ENCODE measurements at regions not wholly inside any gene's neighbourhood (a gene's known extent, or its start where the extent isn't known, plus 50 kb on each side); places are given as distances from the start of the nearest gene placed in this dataset.
"Not testable (repeated sequence)": the region's sequence is repeated elsewhere in the genome, so short reads cannot be mapped to it uniquely, and the experiment has no call there.

GRCh38 chr12:85626784-85627171 is 209.4 kb downstream of the RASSF9 start:
- DNase-seq (ENCODE audit: low read depth in 2 of 3, low spot score in 1 of 3): no peak

- DNase-seq (ENCODE audit: low read depth in 2 of 3, low spot score in 1 of 3): no peak
These were observed 208.6 kb downstream of the RASSF9 start for GRCh38 chr12:85627584-85627983.

- DNase-seq (ENCODE audit: low read depth in 2 of 3, low spot score in 1 of 3): not testable (repeated sequence)
These were observed 207.6 kb downstream of the RASSF9 start for GRCh38 chr12:85628562-85628961.

- DNase-seq (ENCODE audit: low read depth in 2 of 3, low spot score in 1 of 3): no peak
These were observed 205.4 kb downstream of the RASSF9 start for GRCh38 chr12:85630851-85631250.

GRCh38 chr12:85632390-85632789 is 203.8 kb downstream of the RASSF9 start:
- no peak for DNase-seq (ENCODE audit: low read depth in 2 of 3, low spot score in 1 of 3)

GRCh38 chr12:85633491-85633890 is 202.7 kb downstream of the RASSF9 start:
- DNase-seq (ENCODE audit: low read depth in 2 of 3, low spot score in 1 of 3): no peak

GRCh38 chr12:85639834-85640233 is 196.4 kb downstream of the RASSF9 start:
- no peak for DNase-seq (ENCODE audit: low read depth in 2 of 3, low spot score in 1 of 3)

- DNase-seq (ENCODE audit: low read depth in 2 of 3, low spot score in 1 of 3): no peak
These were observed 194.4 kb downstream of the RASSF9 start for GRCh38 chr12:85641796-85642195.

- no peak for DNase-seq (ENCODE audit: low read depth in 2 of 3, low spot score in 1 of 3)
These were observed 193.9 kb downstream of the RASSF9 start for GRCh38 chr12:85642288-85642687.

GRCh38 chr12:85642808-85643207 is 193.4 kb downstream of the RASSF9 start:
- no peak for DNase-seq (ENCODE audit: low read depth in 2 of 3, low spot score in 1 of 3)

- DNase-seq (ENCODE audit: low read depth in 2 of 3, low spot score in 1 of 3): no peak
These were observed 191.7 kb downstream of the RASSF9 start for GRCh38 chr12:85644508-85644907.

- DNase-seq (ENCODE audit: low read depth in 2 of 3, low spot score in 1 of 3): no peak
These were observed 182.3 kb downstream of the RASSF9 start for GRCh38 chr12:85653731-85654455.

- DNase-seq (ENCODE audit: low read depth in 2 of 3, low spot score in 1 of 3): no peak
These were observed 181.8 kb downstream of the RASSF9 start for GRCh38 chr12:85654456-85654840.

GRCh38 chr12:85656561-85656960 is 179.6 kb downstream of the RASSF9 start:
- DNase-seq (ENCODE audit: low read depth in 2 of 3, low spot score in 1 of 3): no peak

- DNase-seq (ENCODE audit: low read depth in 2 of 3, low spot score in 1 of 3): no peak
These were observed 179.0 kb downstream of the RASSF9 start for GRCh38 chr12:85657251-85657650.

- no peak for DNase-seq (ENCODE audit: low read depth in 2 of 3, low spot score in 1 of 3)
These were observed 178.2 kb downstream of the RASSF9 start for GRCh38 chr12:85657836-85658630.

GRCh38 chr12:85659754-85660530 is 176.3 kb downstream of the RASSF9 start:
- no peak for DNase-seq (ENCODE audit: low read depth in 2 of 3, low spot score in 1 of 3)

GRCh38 chr12:85661461-85662206 is 174.6 kb downstream of the RASSF9 start:
- DNase-seq (ENCODE audit: low read depth in 2 of 3, low spot score in 1 of 3): no peak

- DNase-seq (ENCODE audit: low read depth in 2 of 3, low spot score in 1 of 3): no peak
These were observed 174.0 kb downstream of the RASSF9 start for GRCh38 chr12:85662207-85662602.

- no peak for DNase-seq (ENCODE audit: low read depth in 2 of 3, low spot score in 1 of 3)
These were observed 172.6 kb downstream of the RASSF9 start for GRCh38 chr12:85663631-85664030.

GRCh38 chr12:85664429-85664828 is 171.8 kb downstream of the RASSF9 start:
- DNase-seq (ENCODE audit: low read depth in 2 of 3, low spot score in 1 of 3): no peak

Measured in stimulated activated CD4-positive, alpha-beta T cell treated with anti-CD3 and anti-CD28 coated beads, Interleukin-12 subunit alpha, Interleukin-12 subunit beta, amount 100 ng/mL, for 48 hours (primary cell).